ENCODE measurements at regions not wholly inside any gene's neighbourhood (a gene's known extent, or its start where the extent isn't known, plus 50 kb on each side); places are given as distances from the start of the nearest gene placed in this dataset.

GRCh38 chr4:84433633-84434222 is 65.4 kb downstream of the NKX6-1 start:
- DNase-seq (no peak), ATAC-seq (no peak)
- H3K4me3 ChIP-seq: no peak overlapping the region
- no peaks in the 10 kb centered on the region for H3K36me3 ChIP-seq (ENCODE audit: insufficient read depth in 1 of 2, low read depth in 1 of 2)
- H3K4me1 ChIP-seq: no peaks in the 10 kb centered on the region
- TF ChIP-seq CTCF (IDR thresholded peaks at IDR 0.05): no peak
- H3K27me3 ChIP-seq (ENCODE audit: insufficient read depth in 3 of 3, low read length in 2 of 3): peaks cover 0 to 2% (median 0%) of the 10 kb centered on the region in 3 donors
- no peaks in the 10 kb centered on the region for H3K9me3 ChIP-seq
- intact Hi-C loops (cut with DNase I): no loop called here
- no peak overlapping the region for H3K27ac ChIP-seq
- WGBS, 3 donors: 51 to 55% (median 52%) methylated on average over 6 of the region's 6 CpGs

GRCh38 chr4:84432713-84433112 is 66.4 kb downstream of the NKX6-1 start:
- peaks cover 0 to 1% (median 0%) of the 10 kb centered on the region in 3 donors for H3K27me3 ChIP-seq (ENCODE audit: insufficient read depth in 3 of 3, low read length in 2 of 3)
- H3K4me1 ChIP-seq: no peaks in the 10 kb centered on the region
- intact Hi-C loops (cut with DNase I): no loop called here
- no peak for TF ChIP-seq CTCF (IDR thresholded peaks at IDR 0.05)
- H3K4me3 ChIP-seq: no peak overlapping the region
- ATAC-seq (no peak), DNase-seq (no peak)
- no peaks in the 10 kb centered on the region for H3K36me3 ChIP-seq (ENCODE audit: insufficient read depth in 1 of 2, low read depth in 1 of 2)
- H3K27ac ChIP-seq: no peak overlapping the region
- H3K9me3 ChIP-seq: no peaks in the 10 kb centered on the region

- no peaks in the 10 kb centered on the region for H3K36me3 ChIP-seq (ENCODE audit: insufficient read depth in 1 of 2, low read depth in 1 of 2)
- peaks cover 3% of the 10 kb centered on the region for H3K9me3 ChIP-seq
- TF ChIP-seq CTCF (IDR thresholded peaks at IDR 0.05): no peak
- intact Hi-C loops (cut with DNase I): no loop called here
- H3K4me3 ChIP-seq: no peak overlapping the region
- no peak for DNase-seq
- no peak overlapping the region for H3K27ac ChIP-seq
- 29 to 36% (median 36%) methylated on average over 1 of the region's 1 CpG for WGBS, 3 donors
- peaks cover 0 to 1% (median 0%) of the 10 kb centered on the region in 3 donors for H3K27me3 ChIP-seq (ENCODE audit: insufficient read depth in 3 of 3, low read length in 2 of 3)
- no peak for ATAC-seq
- H3K4me1 ChIP-seq: no peaks in the 10 kb centered on the region
Observed at GRCh38 chr4:84420608-84421007, 78.5 kb downstream of the NKX6-1 start.

GRCh38 chr4:84419201-84419600 is 79.9 kb downstream of the NKX6-1 start:
- intact Hi-C loops (cut with DNase I): no loop called here
- ATAC-seq (no peak), DNase-seq (no peak)
- no peak overlapping the region for H3K4me3 ChIP-seq
- WGBS, 3 donors: 42 to 54% (median 42%) methylated on average over 3 of the region's 3 CpGs
- peaks cover 3% of the 10 kb centered on the region for H3K9me3 ChIP-seq
- no peak overlapping the region for H3K27ac ChIP-seq
- no peaks in the 10 kb centered on the region for H3K4me1 ChIP-seq
- H3K36me3 ChIP-seq (ENCODE audit: insufficient read depth in 1 of 2, low read depth in 1 of 2): no peaks in the 10 kb centered on the region
- TF ChIP-seq CTCF (IDR thresholded peaks at IDR 0.05): no peak
- peaks cover 0 to 1% (median 0%) of the 10 kb centered on the region in 3 donors for H3K27me3 ChIP-seq (ENCODE audit: insufficient read depth in 3 of 3, low read length in 2 of 3)

Measured in psoas muscle (tissue), 7 donors.